WTC11 (cell line): ENCODE measurements at regions not wholly inside any gene's neighbourhood (a gene's known extent, or its start where the extent isn't known, plus 50 kb on each side); places are given as distances from the start of the nearest gene placed in this dataset.
"Not testable (repeated sequence)": the region's sequence is repeated elsewhere in the genome, so short reads cannot be mapped to it uniquely, and the experiment has no call there.

ENCODE experiments used
- ATAC-seq: fragments of 200-7000 bp; cut with Tn5 transposase; 2 replicates; pipeline ENCODE4 v1.10.0; 2021; ENCODE audit warnings: mild to moderate bottlenecking, moderate library complexity
- CTCF ChIA-PET: fragments of 300-600 bp; sonication (Branson Sonifier 250); formaldehyde crosslinking; loops from one replicate; lab custom pipeline; 2021; ENCODE audit warnings: antibody characterized with exemption; lab: Charles Lee
- POLR2A ChIA-PET: fragments of 350-600 bp; sonication (Branson Sonifier 250); formaldehyde crosslinking; loops from one replicate; lab custom pipeline; 2021; ENCODE audit warnings: antibody characterized with exemption; lab: Charles Lee
- DNase-seq: peaks from one replicate; pipeline ENCODE4 v3.0.0; 2021; ENCODE audit warnings: low spot score
- H3K27ac Mint-ChIP-seq: 2 replicates; pipeline ENCODE4 v1.8.0; 2021; ENCODE audit warnings: mixed read lengths
- H3K27me3 Mint-ChIP-seq: 2 replicates; pipeline ENCODE4 v1.8.0; 2021; ENCODE audit warnings: low read depth, mild to moderate bottlenecking, moderate library complexity, mixed read lengths
- H3K36me3 Mint-ChIP-seq: 2 replicates; pipeline ENCODE4 v1.8.0; 2021; ENCODE audit warnings: mixed read lengths
- H3K4me1 Mint-ChIP-seq: 2 replicates; pipeline ENCODE4 v1.8.0; 2022; ENCODE audit warnings: mixed read lengths
- H3K4me3 Mint-ChIP-seq: 2 replicates; pipeline ENCODE4 v1.8.0; 2021; ENCODE audit warnings: mild to moderate bottlenecking, moderate library complexity, mixed read lengths
- H3K9me3 Mint-ChIP-seq: 2 replicates; pipeline ENCODE4 v1.8.0; 2021; ENCODE audit warnings: mixed read lengths
- CBFB ChIP-seq: sonication (generic); formaldehyde crosslinking; IDR thresholded peaks from 2 replicates; pipeline ENCODE4 v1.8.1; 2022; ENCODE audit warnings: mild to moderate bottlenecking, low read depth, missing genetic modification reagents
- GRHL2 ChIP-seq: fragments of 250-450 bp; sonication (Bioruptor Pico); IDR thresholded peaks from 2 replicates; pipeline ENCODE4 v1.8.0; 2022; ENCODE audit warnings: mild to moderate bottlenecking, moderate library complexity; ENCODE audit not compliant: insufficient replicate concordance, severe bottlenecking
- RORB ChIP-seq: fragments of 250-450 bp; sonication (Bioruptor Pico); IDR thresholded peaks from 2 replicates; pipeline ENCODE4 v1.9.0; 2021; ENCODE audit warnings: mild to moderate bottlenecking
- SP1 ChIP-seq: sonication (generic); formaldehyde crosslinking; conservative IDR thresholded peaks from 2 replicates; pipeline ENCODE4 v1.8.1; 2022; ENCODE audit warnings: missing genetic modification reagents
- TEAD1 ChIP-seq: sonication (generic); formaldehyde crosslinking; IDR thresholded peaks from 2 replicates; pipeline ENCODE4 v1.8.0; 2022; ENCODE audit warnings: mild to moderate bottlenecking, missing genetic modification reagents
- TEAD4 ChIP-seq: sonication (generic); formaldehyde crosslinking; IDR thresholded peaks from 2 replicates; pipeline ENCODE4 v1.8.0; 2022; ENCODE audit warnings: mild to moderate bottlenecking, missing genetic modification reagents
- ZNF232 ChIP-seq: sonication (generic); formaldehyde crosslinking; IDR thresholded peaks from 2 replicates; pipeline ENCODE4 v1.8.0; 2022; ENCODE audit warnings: mild to moderate bottlenecking, missing genetic modification reagents
- ZNF263 ChIP-seq: sonication (generic); formaldehyde crosslinking; IDR thresholded peaks from 2 replicates; pipeline ENCODE4 v1.8.1; 2022; ENCODE audit warnings: low read depth, mild to moderate bottlenecking, moderate library complexity, missing genetic modification reagents
- ZNF396 ChIP-seq: fragments of 250-450 bp; sonication (Bioruptor Pico); IDR thresholded peaks from 2 replicates; pipeline ENCODE4 v1.8.0; 2021; ENCODE audit warnings: mild to moderate bottlenecking, moderate library complexity, borderline replicate concordance
- TF ChIP-seq, protein P1 (sequence below): fragments of 250-450 bp; sonication (Bioruptor Pico); conservative IDR thresholded peaks from 2 replicates; pipeline ENCODE4 v1.9.0; 2021; ENCODE audit warnings: mild to moderate bottlenecking
- TF ChIP-seq, protein P2 (sequence below): sonication (generic); formaldehyde crosslinking; IDR thresholded peaks from 2 replicates; pipeline ENCODE4 v1.8.1; 2023; ENCODE audit warnings: mild to moderate bottlenecking, missing genetic modification reagents
- TF ChIP-seq, protein P3 (sequence below): sonication (generic); formaldehyde crosslinking; IDR thresholded peaks from 2 replicates; pipeline ENCODE4 v1.8.1; 2022; ENCODE audit warnings: mild to moderate bottlenecking, moderate library complexity, missing genetic modification reagents
- TF ChIP-seq, protein P4 (sequence below): fragments of 250-450 bp; sonication (Bioruptor Pico); IDR thresholded peaks from 2 replicates; pipeline ENCODE4 v2.1.2; 2022; ENCODE audit warnings: mild to moderate bottlenecking, moderate library complexity
- TF ChIP-seq, protein P5 (sequence below): sonication (generic); formaldehyde crosslinking; IDR thresholded peaks from 2 replicates; pipeline ENCODE4 v1.8.1; 2023; ENCODE audit warnings: mild to moderate bottlenecking, missing genetic modification reagents, moderate library complexity
- TF ChIP-seq, protein P6 (sequence below): sonication (generic); formaldehyde crosslinking; IDR thresholded peaks from 2 replicates; pipeline ENCODE4 v1.8.0; 2022; ENCODE audit warnings: mild to moderate bottlenecking, missing genetic modification reagents

DNA sequence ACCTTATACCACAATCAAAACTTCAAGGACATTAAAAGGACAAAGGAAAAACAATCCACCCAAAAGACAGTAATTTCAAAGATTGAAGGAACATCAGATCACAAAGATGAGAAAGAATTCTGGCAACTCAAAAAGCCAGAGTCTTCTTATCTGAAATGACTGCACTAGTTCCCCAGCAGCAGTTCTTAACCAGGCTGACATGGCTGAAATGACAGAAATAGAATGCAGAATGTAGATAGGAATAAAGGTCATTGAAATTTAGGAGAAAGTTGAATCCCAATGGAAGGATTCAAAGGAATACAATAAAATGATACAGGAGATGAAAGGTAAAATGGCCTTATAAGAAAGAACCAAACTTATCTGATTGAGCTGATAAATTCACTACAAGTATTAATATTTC is 231.4 kb downstream of the CD109 start:
- Mint-ChIP-seq H3K36me3 (no peaks in the 10 kb centered on the region; the same call in 1 of the 2 replicates), H3K27ac (no peak overlapping the region), H3K27me3 (no peaks in the 10 kb centered on the region; the same call in 1 of the 2 replicates)
- no peak for ATAC-seq
- TF ChIP-seq, protein P1, sequence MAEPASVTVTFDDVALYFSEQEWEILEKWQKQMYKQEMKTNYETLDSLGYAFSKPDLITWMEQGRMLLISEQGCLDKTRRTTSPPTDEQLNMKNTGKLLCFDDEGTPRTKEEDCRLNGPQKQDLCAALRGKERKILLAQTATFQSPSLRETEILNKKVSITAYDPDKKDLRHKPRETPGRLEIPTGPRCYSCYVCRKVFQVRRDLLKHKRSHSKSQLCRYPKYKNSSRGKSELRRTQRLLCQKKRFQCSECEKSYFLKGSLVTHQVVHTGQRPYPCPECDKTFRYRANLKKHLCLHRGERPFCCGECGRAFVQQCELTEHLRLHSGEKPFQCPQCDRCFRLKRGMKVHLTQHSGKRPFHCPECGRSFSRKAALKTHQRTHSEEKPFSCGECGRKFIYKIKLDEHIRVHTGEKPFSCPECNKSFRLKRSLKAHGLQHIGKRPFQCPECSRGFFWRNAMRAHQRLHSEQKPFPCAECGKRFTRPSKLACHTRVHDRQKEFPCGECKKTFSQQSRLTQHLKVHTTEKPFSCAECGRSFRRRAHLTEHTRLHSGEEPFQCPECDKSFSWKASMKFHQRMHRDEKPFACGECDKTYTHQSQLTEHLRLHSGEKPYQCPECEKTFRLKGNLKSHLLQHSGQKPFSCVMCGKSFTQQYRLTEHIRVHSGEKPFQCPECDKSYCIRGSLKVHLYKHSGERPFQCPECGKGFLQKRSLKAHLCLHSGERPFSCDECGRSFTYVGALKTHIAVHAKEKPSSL (CRISPR knock-in tag), result no peak
- TF ChIP-seq ZNF263 (CRISPR knock-in tag) (no peak), RORB (no peak), ZNF396 (no peak)
- TF ChIP-seq, all 79 proteins: peak for 0
- no peak overlapping the region for H3K4me3 Mint-ChIP-seq
- no peak for DNase-seq
- ChIA-PET CTCF (no interaction called here), POLR2A (no interaction called here)
- peaks cover 18% of the 10 kb centered on the region for H3K9me3 Mint-ChIP-seq
- H3K4me1 Mint-ChIP-seq, result no peaks in the 10 kb centered on the region

DNA sequence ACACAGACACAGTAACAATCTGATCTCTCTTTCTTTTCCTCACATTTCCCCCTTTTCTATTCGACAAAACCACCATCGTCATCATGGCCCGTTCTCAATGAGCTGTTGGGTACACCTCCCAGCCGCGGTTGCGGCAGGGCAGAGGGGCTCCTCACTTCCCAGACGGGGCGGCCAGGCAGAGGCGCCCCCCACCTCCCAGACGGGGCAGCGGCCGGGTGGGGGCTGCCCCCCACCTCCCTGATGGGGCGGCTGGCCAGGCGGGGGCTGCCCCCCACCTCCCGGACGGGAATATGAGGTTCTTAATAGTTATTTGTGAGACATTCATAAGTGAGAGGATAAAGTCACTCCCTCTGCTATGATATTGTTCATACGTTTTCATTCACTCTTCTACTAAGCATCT is 229.7 kb downstream of the CD109 start:
- CTCF ChIA-PET, POLR2A ChIA-PET, H3K27ac Mint-ChIP-seq, H3K36me3 Mint-ChIP-seq, ATAC-seq, H3K4me3 Mint-ChIP-seq, H3K4me1 Mint-ChIP-seq, DNase-seq, H3K27me3 Mint-ChIP-seq: not testable (repeated sequence)
- H3K9me3 Mint-ChIP-seq, result peaks cover 17% of the 10 kb centered on the region

DNA sequence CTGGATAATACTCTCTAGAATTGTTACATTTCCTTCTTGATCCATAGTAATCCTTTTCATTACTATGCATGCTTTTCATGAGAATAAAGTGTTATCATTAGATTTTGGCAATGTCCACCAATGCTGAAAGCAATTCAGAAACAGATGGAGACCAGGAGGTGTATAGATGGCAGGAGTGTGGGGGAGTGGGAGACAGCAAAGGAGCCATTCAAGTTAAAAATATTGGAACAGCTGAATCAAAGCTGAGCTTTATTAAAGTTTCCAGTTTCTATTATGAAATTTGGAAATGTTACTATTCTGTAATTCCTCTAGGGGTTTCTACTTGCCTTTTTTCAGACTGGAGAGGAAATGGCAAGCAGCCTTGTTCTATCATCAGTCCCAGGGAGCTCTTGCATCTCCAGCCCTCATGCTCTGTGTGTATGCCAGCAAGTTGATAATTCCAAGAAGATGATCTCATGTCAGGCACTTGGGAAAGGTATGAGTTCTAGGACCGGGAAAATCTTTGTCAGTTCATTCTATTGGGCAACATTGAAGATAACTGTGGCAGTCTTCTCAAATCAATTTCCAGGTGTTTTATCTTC is 228.0 kb downstream of the CD109 start:
- ChIA-PET CTCF (no interaction called here), POLR2A (no interaction called here)
- Mint-ChIP-seq H3K4me1 (no peaks in the 10 kb centered on the region), H3K9me3 (peaks cover 25% of the 10 kb centered on the region), H3K36me3 (no peaks in the 10 kb centered on the region; the same call in 1 of the 2 replicates), H3K4me3 (no peak overlapping the region), H3K27ac (no peak overlapping the region), H3K27me3 (peaks cover 4% of the 10 kb centered on the region; the same call in 1 of the 2 replicates)
- DNase-seq (no peak), ATAC-seq (no peak)
- TF ChIP-seq, protein P1 (CRISPR knock-in tag), result no peak
- TF ChIP-seq ZNF396, result no peak
- no peak for TF ChIP-seq TEAD1 (CRISPR knock-in tag)
- no peak for TF ChIP-seq GRHL2 (CRISPR knock-in tag)
- TF ChIP-seq TEAD4 (CRISPR knock-in tag), result no peak
- TF ChIP-seq, protein P2, sequence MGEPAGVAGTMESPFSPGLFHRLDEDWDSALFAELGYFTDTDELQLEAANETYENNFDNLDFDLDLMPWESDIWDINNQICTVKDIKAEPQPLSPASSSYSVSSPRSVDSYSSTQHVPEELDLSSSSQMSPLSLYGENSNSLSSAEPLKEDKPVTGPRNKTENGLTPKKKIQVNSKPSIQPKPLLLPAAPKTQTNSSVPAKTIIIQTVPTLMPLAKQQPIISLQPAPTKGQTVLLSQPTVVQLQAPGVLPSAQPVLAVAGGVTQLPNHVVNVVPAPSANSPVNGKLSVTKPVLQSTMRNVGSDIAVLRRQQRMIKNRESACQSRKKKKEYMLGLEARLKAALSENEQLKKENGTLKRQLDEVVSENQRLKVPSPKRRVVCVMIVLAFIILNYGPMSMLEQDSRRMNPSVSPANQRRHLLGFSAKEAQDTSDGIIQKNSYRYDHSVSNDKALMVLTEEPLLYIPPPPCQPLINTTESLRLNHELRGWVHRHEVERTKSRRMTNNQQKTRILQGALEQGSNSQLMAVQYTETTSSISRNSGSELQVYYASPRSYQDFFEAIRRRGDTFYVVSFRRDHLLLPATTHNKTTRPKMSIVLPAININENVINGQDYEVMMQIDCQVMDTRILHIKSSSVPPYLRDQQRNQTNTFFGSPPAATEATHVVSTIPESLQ (CRISPR knock-in tag), result no peak
- TF ChIP-seq SP1 (CRISPR knock-in tag), result no peak
- TF ChIP-seq CBFB (CRISPR knock-in tag), result no peak
- TF ChIP-seq, protein P3, sequence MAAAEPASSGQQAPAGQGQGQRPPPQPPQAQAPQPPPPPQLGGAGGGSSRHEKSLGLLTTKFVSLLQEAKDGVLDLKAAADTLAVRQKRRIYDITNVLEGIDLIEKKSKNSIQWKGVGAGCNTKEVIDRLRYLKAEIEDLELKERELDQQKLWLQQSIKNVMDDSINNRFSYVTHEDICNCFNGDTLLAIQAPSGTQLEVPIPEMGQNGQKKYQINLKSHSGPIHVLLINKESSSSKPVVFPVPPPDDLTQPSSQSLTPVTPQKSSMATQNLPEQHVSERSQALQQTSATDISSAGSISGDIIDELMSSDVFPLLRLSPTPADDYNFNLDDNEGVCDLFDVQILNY (CRISPR knock-in tag), result no peak
- TF ChIP-seq, protein P4, sequence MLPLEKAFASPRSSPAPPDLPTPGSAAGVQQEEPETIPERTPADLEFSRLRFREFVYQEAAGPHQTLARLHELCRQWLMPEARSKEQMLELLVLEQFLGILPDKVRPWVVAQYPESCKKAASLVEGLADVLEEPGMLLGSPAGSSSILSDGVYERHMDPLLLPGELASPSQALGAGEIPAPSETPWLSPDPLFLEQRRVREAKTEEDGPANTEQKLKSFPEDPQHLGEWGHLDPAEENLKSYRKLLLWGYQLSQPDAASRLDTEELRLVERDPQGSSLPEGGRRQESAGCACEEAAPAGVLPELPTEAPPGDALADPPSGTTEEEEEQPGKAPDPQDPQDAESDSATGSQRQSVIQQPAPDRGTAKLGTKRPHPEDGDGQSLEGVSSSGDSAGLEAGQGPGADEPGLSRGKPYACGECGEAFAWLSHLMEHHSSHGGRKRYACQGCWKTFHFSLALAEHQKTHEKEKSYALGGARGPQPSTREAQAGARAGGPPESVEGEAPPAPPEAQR, result no peak
- TF ChIP-seq, protein P5, sequence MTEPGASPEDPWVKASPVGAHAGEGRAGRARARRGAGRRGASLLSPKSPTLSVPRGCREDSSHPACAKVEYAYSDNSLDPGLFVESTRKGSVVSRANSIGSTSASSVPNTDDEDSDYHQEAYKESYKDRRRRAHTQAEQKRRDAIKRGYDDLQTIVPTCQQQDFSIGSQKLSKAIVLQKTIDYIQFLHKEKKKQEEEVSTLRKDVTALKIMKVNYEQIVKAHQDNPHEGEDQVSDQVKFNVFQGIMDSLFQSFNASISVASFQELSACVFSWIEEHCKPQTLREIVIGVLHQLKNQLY (CRISPR knock-in tag), result no peak
- no peak for TF ChIP-seq ZNF232 (CRISPR knock-in tag)
- TF ChIP-seq, protein P6, sequence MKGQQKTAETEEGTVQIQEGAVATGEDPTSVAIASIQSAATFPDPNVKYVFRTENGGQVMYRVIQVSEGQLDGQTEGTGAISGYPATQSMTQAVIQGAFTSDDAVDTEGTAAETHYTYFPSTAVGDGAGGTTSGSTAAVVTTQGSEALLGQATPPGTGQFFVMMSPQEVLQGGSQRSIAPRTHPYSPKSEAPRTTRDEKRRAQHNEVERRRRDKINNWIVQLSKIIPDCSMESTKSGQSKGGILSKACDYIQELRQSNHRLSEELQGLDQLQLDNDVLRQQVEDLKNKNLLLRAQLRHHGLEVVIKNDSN (CRISPR knock-in tag), result no peak
